SU-DHL-6 (cell line): ENCODE measurements at regions not wholly inside any gene's neighbourhood (a gene's known extent, or its start where the extent isn't known, plus 50 kb on each side); places are given as distances from the start of the nearest gene placed in this dataset.

Experiments used
- H2AFZ ChIP-seq: fragments of 200-600 bp; sonication (generic); 2 replicates; pipeline ENCODE4 v1.6.1; 2014; ENCODE audit warnings: low read depth, mild to moderate bottlenecking, moderate library complexity, mixed read lengths, antibody characterized with exemption, low read length; ENCODE audit not compliant: severe bottlenecking
- H3F3A ChIP-seq: fragments of 200-600 bp; shearing (Covaris generic); 2 replicates; pipeline ENCODE4 v1.6.0; 2016; ENCODE audit warnings: antibody characterized with exemption, mild to moderate bottlenecking; ENCODE audit not compliant: insufficient read depth
- H3K27ac ChIP-seq: fragments of 200-600 bp; sonication (generic); 2 replicates; pipeline ENCODE4 v1.5.1; 2016; ENCODE audit warnings: low read depth, mild to moderate bottlenecking, low read length, moderate library complexity, mixed read lengths
- H3K27me3 ChIP-seq: fragments of 200-600 bp; sonication (generic), shearing (Covaris generic); 2 replicates; pipeline ENCODE4 v1.6.0; 2014; ENCODE audit warnings: mild to moderate bottlenecking, low read length
- H3K36me3 ChIP-seq: fragments of 200-600 bp; sonication (generic); 2 replicates; pipeline ENCODE4 v1.6.1; 2014; ENCODE audit warnings: mild to moderate bottlenecking, low read length, mixed read lengths
- H3K4me2 ChIP-seq: fragments of 300-600, 200-600 bp; shearing (Covaris generic), sonication (generic); 2 replicates; pipeline ENCODE4 v1.6.0; 2014; ENCODE audit warnings: low read length, low read depth, mild to moderate bottlenecking; ENCODE audit not compliant: poor library complexity, severe bottlenecking
- H3K4me3 ChIP-seq: fragments of 200-600 bp; sonication (generic); 2 replicates; pipeline ENCODE4 v1.5.1; 2014; ENCODE audit warnings: antibody characterized with exemption, low read length, mild to moderate bottlenecking, mixed read lengths; ENCODE audit not compliant: insufficient read depth, poor library complexity, severe bottlenecking
- H3K79me2 ChIP-seq: fragments of 200-600 bp; sonication (generic); 2 replicates; pipeline ENCODE4 v1.6.1; 2014; ENCODE audit warnings: mild to moderate bottlenecking, low read length, moderate library complexity; ENCODE audit not compliant: insufficient read depth
- H3K9ac ChIP-seq: fragments of 200-600 bp; sonication (generic); 2 replicates; pipeline ENCODE4 v1.7.0; 2014; ENCODE audit warnings: mild to moderate bottlenecking, low read length
- H3K9me2 ChIP-seq: fragments of 200-600 bp; sonication (generic); replicated peaks from 2 replicates; pipeline ENCODE4 v1.6.1; 2014; ENCODE audit warnings: low read length; ENCODE audit not compliant: insufficient read depth
- H3K9me3 ChIP-seq: fragments of 200-600 bp; sonication (generic); 2 replicates; pipeline ENCODE4 v1.6.1; 2014; ENCODE audit warnings: low read length, mixed read lengths; ENCODE audit not compliant: insufficient read depth
- H4K20me1 ChIP-seq: fragments of 200-600 bp; sonication (generic); 2 replicates; pipeline ENCODE4 v1.6.1; 2014; ENCODE audit warnings: low read depth, mild to moderate bottlenecking, antibody characterized with exemption, low read length, moderate library complexity, mixed read lengths
- EZH2phosphoT487 ChIP-seq: fragments of 200-600 bp; sonication (generic), shearing (Covaris generic); conservative IDR thresholded peaks from 2 replicates; pipeline ENCODE4 v1.6.1; 2018; ENCODE audit warnings: mild to moderate bottlenecking, antibody characterized with exemption, low read length, moderate library complexity, mixed read lengths
- TF ChIP-seq, protein P1 (sequence below): fragments of 200-600 bp; sonication (generic); IDR thresholded peaks from one replicate; pipeline ENCODE4 v1.5.1; 2017; ENCODE audit warnings: antibody characterized with exemption, mild to moderate bottlenecking, low read length, moderate library complexity; ENCODE audit not compliant: insufficient read depth, poor library complexity, severe bottlenecking

DNA sequence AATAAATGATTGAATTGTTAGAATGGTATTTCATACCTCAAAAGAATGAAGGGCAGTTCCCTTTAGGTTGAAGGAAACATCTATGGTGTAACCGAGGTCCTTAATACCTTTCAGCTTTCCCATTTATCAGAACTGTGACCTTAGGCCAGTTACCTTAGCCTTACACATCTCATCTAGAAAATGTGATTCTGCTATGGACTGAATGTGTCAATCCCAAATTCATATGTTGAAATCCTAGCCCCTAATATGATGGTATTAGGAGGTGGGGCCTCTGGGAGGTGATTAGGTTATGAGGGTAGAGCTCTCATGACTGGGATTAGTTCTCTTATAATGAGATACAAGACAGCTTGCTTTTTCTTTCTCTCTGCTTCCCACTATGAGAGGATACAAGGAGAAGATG is 441.9 kb downstream of the PLK2 start:
- Histone ChIP-seq H3K36me3 (no peaks in the 10 kb centered on the region), H3K9me3 (no peaks in the 10 kb centered on the region), H3K27me3 (no peaks in the 10 kb centered on the region), H3K4me2 (no peak overlapping the region), H3K9ac (no peak overlapping the region), H3F3A (no peaks in the 10 kb centered on the region), H2AFZ (no peak overlapping the region), H3K4me3 (no peak overlapping the region), H4K20me1 (no peaks in the 10 kb centered on the region), H3K79me2 (no peaks in the 10 kb centered on the region), H3K9me2 (no peaks in the 10 kb centered on the region), H3K27ac (no peak overlapping the region)
- no peak for TF ChIP-seq EZH2phosphoT487
- TF ChIP-seq, protein P1, sequence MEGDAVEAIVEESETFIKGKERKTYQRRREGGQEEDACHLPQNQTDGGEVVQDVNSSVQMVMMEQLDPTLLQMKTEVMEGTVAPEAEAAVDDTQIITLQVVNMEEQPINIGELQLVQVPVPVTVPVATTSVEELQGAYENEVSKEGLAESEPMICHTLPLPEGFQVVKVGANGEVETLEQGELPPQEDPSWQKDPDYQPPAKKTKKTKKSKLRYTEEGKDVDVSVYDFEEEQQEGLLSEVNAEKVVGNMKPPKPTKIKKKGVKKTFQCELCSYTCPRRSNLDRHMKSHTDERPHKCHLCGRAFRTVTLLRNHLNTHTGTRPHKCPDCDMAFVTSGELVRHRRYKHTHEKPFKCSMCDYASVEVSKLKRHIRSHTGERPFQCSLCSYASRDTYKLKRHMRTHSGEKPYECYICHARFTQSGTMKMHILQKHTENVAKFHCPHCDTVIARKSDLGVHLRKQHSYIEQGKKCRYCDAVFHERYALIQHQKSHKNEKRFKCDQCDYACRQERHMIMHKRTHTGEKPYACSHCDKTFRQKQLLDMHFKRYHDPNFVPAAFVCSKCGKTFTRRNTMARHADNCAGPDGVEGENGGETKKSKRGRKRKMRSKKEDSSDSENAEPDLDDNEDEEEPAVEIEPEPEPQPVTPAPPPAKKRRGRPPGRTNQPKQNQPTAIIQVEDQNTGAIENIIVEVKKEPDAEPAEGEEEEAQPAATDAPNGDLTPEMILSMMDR = no peak

- Histone ChIP-seq H3K27me3 (no peaks in the 10 kb centered on the region), H3K4me2 (no peak overlapping the region), H3K9ac (no peak overlapping the region), H3K4me3 (no peak overlapping the region), H3K9me3 (no peaks in the 10 kb centered on the region), H4K20me1 (no peaks in the 10 kb centered on the region), H3F3A (no peaks in the 10 kb centered on the region), H3K79me2 (no peaks in the 10 kb centered on the region), H3K27ac (no peak overlapping the region), H2AFZ (no peak overlapping the region), H3K36me3 (no peaks in the 10 kb centered on the region), H3K9me2 (no peaks in the 10 kb centered on the region)
- no peak for TF ChIP-seq EZH2phosphoT487
- TF ChIP-seq, protein P1 = no peak
These were observed 443.0 kb downstream of the PLK2 start for GRCh38 chr5:58016877-58017276.

DNA sequence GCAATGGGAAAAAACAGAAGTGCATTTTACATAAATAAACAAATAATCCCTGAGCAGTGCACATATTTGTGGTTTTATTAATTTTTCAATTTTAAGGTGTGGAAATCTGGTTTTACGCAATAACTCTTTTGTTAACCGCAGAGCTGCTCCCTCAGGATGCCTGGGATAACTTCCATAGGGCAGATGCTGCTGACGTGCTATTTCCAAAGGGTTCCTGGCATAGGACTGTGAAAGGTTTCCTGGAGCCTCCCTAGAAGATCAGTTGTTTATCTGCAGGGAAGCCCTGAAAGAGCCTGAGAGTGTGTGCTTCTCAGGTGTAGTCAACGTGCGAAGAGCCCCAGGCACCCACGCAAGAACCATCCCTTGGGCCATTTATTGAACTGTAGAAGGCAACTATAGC is 443.5 kb downstream of the PLK2 start:
- H3K27ac ChIP-seq = no peak overlapping the region
- H3K4me2 ChIP-seq = no peak overlapping the region
- no peaks in the 10 kb centered on the region for H3F3A ChIP-seq
- H3K9ac ChIP-seq = no peak overlapping the region
- no peaks in the 10 kb centered on the region for H3K27me3 ChIP-seq
- H3K4me3 ChIP-seq = no peak overlapping the region
- no peaks in the 10 kb centered on the region for H3K36me3 ChIP-seq
- H4K20me1 ChIP-seq = no peaks in the 10 kb centered on the region
- no peaks in the 10 kb centered on the region for H3K9me2 ChIP-seq
- no peaks in the 10 kb centered on the region for H3K9me3 ChIP-seq
- H2AFZ ChIP-seq = no peak overlapping the region
- no peak for TF ChIP-seq EZH2phosphoT487
- TF ChIP-seq, protein P1 = no peak
- H3K79me2 ChIP-seq = no peaks in the 10 kb centered on the region
